Uterus (tissue), 3 donors: ENCODE measurements at regions not wholly inside any gene's neighbourhood (a gene's known extent, or its start where the extent isn't known, plus 50 kb on each side); places are given as distances from the start of the nearest gene placed in this dataset.

Source experiments
- DNase-seq, 2 donors: peaks; one replicate each; pipeline ENCODE4 v3.0.0-alpha.2; 2019 to 2020
- H3K27ac ChIP-seq, 2 donors: fragments of 200-600 bp; sonication (generic); 1 replicate in 1 of 2; 2 replicates in 1 of 2; pipeline ENCODE4 v1.5.1; 2016 to 2018
- H3K27me3 ChIP-seq, 2 donors: fragments of 200-600 bp; sonication (generic); one replicate each; pipeline ENCODE4 v1.5.1; 2018 to 2019; ENCODE audit warnings: control low read depth in 1 of 2
- H3K36me3 ChIP-seq, 2 donors: fragments of 200-600 bp; sonication (generic); one replicate each; pipeline ENCODE4 v1.5.1; 2019; ENCODE audit warnings: control low read depth in 1 of 2
- H3K4me1 ChIP-seq, 2 donors: fragments of 200-600 bp; sonication (generic); one replicate each; pipeline ENCODE4 v1.5.1; 2018 to 2019; ENCODE audit warnings: control low read depth in 1 of 2
- H3K4me3 ChIP-seq, 2 donors: fragments of 200-600 bp; sonication (generic); 1 replicate in 1 of 2; 2 replicates in 1 of 2; pipeline ENCODE4 v1.5.1; 2018 to 2019; ENCODE audit warnings: mild to moderate bottlenecking in 1 of 2
- H3K9me3 ChIP-seq, 2 donors: fragments of 200-600 bp; sonication (generic); one replicate each; pipeline ENCODE4 v1.5.1; 2019; ENCODE audit warnings: control low read depth in 1 of 2
- POLR2A ChIP-seq, 2 donors: fragments of 450-650 bp; IDR thresholded peaks; one replicate each; pipeline ENCODE4 v1.6.1; 2016; ENCODE audit warnings: antibody characterized with exemption in 2 of 2, mild to moderate bottlenecking in 1 of 2, moderate library complexity in 1 of 2
- intact Hi-C: fragments of 100-400 bp; cut with DNase I; formaldehyde crosslinking; loops from one replicate; pipeline ENCODE4 v1.15.1; 2023; ENCODE audit warnings: low total_unique reads
- TF ChIP-seq, protein P1 (sequence below), 4 experiments: fragments of 200-600 bp in 2 of 4; fragments of 450-650 bp in 2 of 4; sonication (generic) in 2 of 4; IDR thresholded peaks; one replicate each; pipeline ENCODE4 v1.5.1; 2016 to 2019; ENCODE audit warnings: antibody characterized with exemption in 4 of 4, mild to moderate bottlenecking in 2 of 4, moderate library complexity in 1 of 4
- donor health status: DM: yes; HTN: yes; CAD: no.

DNA sequence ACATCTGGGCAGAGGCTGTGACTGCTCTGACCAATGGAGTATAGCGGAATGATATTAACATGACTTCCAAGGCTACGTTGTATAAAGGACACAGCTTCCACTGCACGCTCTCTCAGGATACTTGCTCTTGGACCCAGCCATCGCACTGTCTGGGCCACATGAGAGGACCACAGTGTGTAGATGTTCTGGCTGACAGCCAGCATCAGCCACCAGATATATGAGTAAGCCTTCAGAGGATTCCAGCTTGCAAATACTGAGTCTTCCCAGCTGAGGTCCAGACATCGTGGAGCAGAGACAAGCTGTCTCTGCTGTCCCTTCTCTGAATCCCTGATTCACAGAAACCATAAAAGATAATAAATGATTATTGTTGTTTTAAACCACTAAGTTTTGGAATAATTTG, 146.8 kb upstream of the USP9X start:
- no peak for TF ChIP-seq POLR2A (IDR thresholded peaks at IDR 0.05)
- TF ChIP-seq, protein P1, sequence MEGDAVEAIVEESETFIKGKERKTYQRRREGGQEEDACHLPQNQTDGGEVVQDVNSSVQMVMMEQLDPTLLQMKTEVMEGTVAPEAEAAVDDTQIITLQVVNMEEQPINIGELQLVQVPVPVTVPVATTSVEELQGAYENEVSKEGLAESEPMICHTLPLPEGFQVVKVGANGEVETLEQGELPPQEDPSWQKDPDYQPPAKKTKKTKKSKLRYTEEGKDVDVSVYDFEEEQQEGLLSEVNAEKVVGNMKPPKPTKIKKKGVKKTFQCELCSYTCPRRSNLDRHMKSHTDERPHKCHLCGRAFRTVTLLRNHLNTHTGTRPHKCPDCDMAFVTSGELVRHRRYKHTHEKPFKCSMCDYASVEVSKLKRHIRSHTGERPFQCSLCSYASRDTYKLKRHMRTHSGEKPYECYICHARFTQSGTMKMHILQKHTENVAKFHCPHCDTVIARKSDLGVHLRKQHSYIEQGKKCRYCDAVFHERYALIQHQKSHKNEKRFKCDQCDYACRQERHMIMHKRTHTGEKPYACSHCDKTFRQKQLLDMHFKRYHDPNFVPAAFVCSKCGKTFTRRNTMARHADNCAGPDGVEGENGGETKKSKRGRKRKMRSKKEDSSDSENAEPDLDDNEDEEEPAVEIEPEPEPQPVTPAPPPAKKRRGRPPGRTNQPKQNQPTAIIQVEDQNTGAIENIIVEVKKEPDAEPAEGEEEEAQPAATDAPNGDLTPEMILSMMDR (IDR thresholded peaks at IDR 0.05) = no peak
- intact Hi-C loops = no loop called here
- Histone ChIP-seq H3K27me3 (no peaks in the 10 kb centered on the region), H3K4me3 (no peak overlapping the region), H3K9me3 (no peaks in the 10 kb centered on the region), H3K4me1 (no peaks in the 10 kb centered on the region), H3K27ac (no peak overlapping the region), H3K36me3 (no peaks in the 10 kb centered on the region)
- no peak for DNase-seq

DNA sequence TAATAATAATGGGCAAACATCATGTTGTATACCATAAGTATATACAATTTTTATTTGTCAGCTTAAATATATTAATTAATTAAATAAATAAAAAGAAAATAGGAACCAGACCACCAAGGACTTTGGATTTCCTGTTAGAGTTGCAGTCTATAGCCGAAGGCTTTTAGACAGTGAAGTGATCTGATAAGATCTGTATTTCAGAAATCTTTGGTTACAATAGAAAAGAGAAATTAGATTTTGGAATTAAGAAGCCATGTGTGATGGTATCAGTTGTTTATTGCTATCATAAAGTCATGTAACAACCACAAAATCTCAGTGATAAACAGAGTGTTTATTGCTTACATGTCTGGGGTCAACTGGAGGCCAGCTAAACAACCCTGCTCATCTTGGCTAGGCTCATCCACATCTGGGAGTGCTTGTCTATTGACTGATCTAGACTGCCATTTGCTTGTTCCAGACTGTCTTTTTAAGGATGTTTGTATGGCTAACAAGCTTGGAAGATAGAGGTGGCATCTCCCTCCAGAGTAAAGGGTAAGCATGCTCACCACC, 142.1 kb upstream of the USP9X start:
- TF ChIP-seq POLR2A (IDR thresholded peaks at IDR 0.05) = no peak
- TF ChIP-seq, protein P1 (IDR thresholded peaks at IDR 0.05) = no peak
- DNase-seq = no peak
- Histone ChIP-seq H3K9me3 (no peaks in the 10 kb centered on the region), H3K36me3 (no peaks in the 10 kb centered on the region), H3K27me3 (no peaks in the 10 kb centered on the region), H3K27ac (no peak overlapping the region), H3K4me1 (no peaks in the 10 kb centered on the region), H3K4me3 (no peak overlapping the region)
- intact Hi-C loops = no loop called here

DNA sequence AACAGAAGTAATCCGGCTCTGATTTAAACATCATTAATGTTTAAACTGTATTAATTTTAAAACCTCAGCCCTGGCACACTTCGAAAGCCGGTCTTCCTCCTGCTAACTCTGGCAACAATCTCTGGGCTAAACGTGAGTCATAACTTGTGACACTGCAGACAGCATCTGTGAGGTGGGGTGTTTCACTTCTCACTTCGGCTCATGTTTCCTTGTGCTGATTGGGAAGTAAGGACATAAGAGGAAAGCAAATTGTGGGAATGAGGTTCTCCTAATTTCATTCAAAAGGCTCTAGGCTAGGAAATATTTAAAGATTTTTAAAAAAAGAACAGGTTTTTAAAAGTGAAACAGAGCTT, 139.9 kb upstream of the USP9X start:
- Histone ChIP-seq H3K36me3 (no peaks in the 10 kb centered on the region), H3K4me3 (no peak overlapping the region), H3K4me1 (no peaks in the 10 kb centered on the region), H3K9me3 (no peaks in the 10 kb centered on the region), H3K27me3 (no peaks in the 10 kb centered on the region), H3K27ac (no peak overlapping the region)
- TF ChIP-seq POLR2A (IDR thresholded peaks at IDR 0.05) = no peak
- TF ChIP-seq, protein P1 (IDR thresholded peaks at IDR 0.05) = no peak
- intact Hi-C loops = no loop called here
- DNase-seq = peak; percentile 29 to 62

DNA sequence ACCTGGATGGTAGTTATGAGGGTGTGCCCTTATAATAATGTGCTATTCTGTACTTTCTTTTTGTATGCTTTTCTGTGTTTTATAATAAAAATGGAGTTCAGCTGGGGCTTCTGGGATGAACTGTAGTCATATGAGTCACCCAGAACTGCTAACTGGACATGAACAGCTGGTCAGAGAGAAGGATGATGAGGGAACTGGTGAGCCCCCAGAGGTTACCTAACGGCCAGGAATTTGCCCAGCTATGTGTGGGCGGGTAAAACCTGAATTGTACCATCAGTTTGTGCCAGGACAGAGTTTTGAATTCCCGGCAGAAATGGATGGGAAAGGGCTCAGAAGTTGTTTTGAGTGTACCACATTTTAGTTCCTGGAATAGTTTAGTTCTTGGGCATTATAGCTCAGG, 138.0 kb upstream of the USP9X start:
- TF ChIP-seq POLR2A (IDR thresholded peaks at IDR 0.05) = no peak
- TF ChIP-seq, protein P1 (IDR thresholded peaks at IDR 0.05) = no peak
- intact Hi-C loops = no loop called here
- H3K9me3 ChIP-seq = no peaks in the 10 kb centered on the region
- no peak overlapping the region for H3K27ac ChIP-seq
- H3K36me3 ChIP-seq = no peaks in the 10 kb centered on the region
- H3K4me3 ChIP-seq = no peak overlapping the region
- H3K27me3 ChIP-seq = no peaks in the 10 kb centered on the region
- no peaks in the 10 kb centered on the region for H3K4me1 ChIP-seq
- DNase-seq = no peak

DNA sequence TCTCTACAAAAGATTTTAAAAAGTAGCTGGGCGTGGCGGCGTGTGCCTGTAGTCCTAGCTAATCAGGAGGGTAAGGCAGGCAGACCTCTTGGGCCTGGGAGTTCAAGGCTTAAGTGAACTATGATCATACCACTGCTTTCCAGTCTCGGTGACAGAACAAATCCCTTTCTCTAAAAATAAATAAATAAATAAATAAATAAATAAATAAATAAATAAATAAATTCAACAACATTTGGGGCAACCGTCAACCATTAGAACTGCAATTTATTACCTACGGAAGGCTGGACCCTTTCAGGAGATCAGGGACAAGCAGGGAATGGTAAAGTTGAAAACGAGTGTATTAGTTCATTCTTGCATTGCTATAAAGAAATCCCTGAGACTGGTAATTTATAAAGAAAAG, 136.2 kb upstream of the USP9X start:
- no peak for DNase-seq
- Histone ChIP-seq H3K27me3 (no peaks in the 10 kb centered on the region), H3K27ac (no peak overlapping the region), H3K36me3 (no peaks in the 10 kb centered on the region), H3K4me1 (no peaks in the 10 kb centered on the region), H3K9me3 (no peaks in the 10 kb centered on the region), H3K4me3 (no peak overlapping the region)
- intact Hi-C loops = no loop called here
- TF ChIP-seq, protein P1 (IDR thresholded peaks at IDR 0.05) = no peak
- no peak for TF ChIP-seq POLR2A (IDR thresholded peaks at IDR 0.05)
